GM10248 (cell line): ENCODE measurements at regions not wholly inside any gene's neighbourhood (a gene's known extent, or its start where the extent isn't known, plus 50 kb on each side); places are given as distances from the start of the nearest gene placed in this dataset.

Experiments used
- CTCF ChIA-PET: fragments of 300-600 bp; sonication (Branson Sonifier 250); formaldehyde crosslinking; extraction: SDS; loops from one replicate; lab custom pipeline; 2021; ENCODE audit warnings: antibody characterized with exemption; lab: Yijun Ruan, JAX
- POLR2A ChIA-PET: fragments of 350-650 bp; sonication (Branson Sonifier 250); formaldehyde crosslinking; extraction: SDS; loops from one replicate; lab custom pipeline; 2020; ENCODE audit warnings: antibody characterized with exemption; lab: Yijun Ruan, JAX
- DNase-seq: peaks from one replicate; pipeline ENCODE4 v3.0.0; 2012; ENCODE audit errors: extremely low spot score
- CTCF ChIP-seq: IDR thresholded peaks from 2 replicates; pipeline ENCODE4 v1.5.1; 2012; ENCODE audit warnings: mild to moderate bottlenecking, low read depth; ENCODE audit errors: extremely low read depth, missing control alignments, control extremely low read depth

DNA sequence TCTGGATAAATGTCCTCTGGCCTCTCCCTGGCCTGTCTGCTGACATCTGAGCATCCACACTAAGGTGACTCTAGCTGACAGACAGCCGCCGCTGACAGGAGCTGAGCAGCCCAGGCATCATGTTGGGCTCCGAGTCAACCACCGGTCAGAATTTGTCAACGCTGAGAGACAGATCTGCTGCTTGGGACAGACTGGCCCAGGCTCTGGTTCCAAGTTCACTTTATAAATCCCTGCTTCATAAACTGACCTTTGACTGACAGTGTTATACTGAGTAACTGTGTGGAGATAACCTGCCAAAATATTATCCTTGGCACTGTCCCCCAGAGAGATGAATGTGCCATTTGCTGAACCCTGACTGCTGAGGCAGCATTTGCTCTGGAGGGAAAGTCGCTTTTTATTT is 616.7 kb downstream of the NPHP4 start:
- TF ChIP-seq CTCF, result no peak
- POLR2A ChIA-PET, result no interaction called here
- CTCF ChIA-PET, result no interaction called here
- no peak for DNase-seq

DNA sequence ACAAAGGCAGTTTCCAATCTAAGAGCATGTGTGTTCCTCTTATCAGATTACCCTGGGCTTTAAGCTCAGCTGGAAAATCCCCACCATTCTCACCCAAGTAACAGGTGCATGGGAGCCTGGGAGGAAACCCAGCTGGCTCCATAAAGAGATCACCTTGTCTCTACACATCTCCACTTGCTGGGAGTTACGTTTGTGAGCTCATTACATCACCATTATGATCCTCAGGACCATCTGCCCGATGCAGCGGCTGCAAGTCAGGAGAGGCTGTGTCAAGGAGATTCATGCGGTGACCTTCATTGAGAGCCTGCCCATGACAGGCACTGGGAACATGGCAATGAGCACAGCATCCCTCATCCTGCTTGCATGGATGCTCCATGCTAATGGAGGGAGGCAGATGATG is 618.0 kb downstream of the NPHP4 start:
- no peak for DNase-seq
- no peak for TF ChIP-seq CTCF
- ChIA-PET CTCF (no interaction called here), POLR2A (no interaction called here)

DNA sequence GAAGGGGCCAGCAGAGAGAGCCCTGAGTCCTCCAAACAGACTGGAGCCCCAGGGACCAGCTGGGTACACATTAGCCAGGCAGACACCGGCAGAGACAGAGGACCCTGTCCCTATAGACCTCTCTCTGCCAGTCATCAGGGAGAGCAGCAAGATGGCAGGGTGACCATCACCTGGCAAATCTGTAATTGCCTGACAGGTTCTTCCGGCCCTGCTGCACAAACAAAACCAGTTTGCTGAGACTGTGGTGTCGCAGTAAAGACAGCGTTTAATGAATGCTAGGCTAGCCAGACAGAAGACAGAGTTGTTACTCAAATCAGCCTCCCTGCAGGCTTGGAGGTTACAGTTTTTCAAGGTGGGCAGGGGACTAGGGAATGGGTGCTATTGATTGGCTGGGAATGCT is 618.9 kb downstream of the NPHP4 start:
- no peak for TF ChIP-seq CTCF

GRCh38 chr1:5371270-5371669 is 621.0 kb downstream of the NPHP4 start:
- POLR2A ChIA-PET, result no interaction called here
- DNase-seq, result no peak
- CTCF ChIA-PET, result no interaction called here
- TF ChIP-seq CTCF, result no peak

More for the DNA sequence above, 618.9 kb downstream of the NPHP4 start:
- ChIA-PET POLR2A (no interaction called here), CTCF (no interaction called here)
- DNase-seq, result no peak

GRCh38 chr1:5370311-5370710 is 621.9 kb downstream of the NPHP4 start:
- ChIA-PET POLR2A (no interaction called here), CTCF (no interaction called here)
- no peak for TF ChIP-seq CTCF
- DNase-seq, result no peak

- no peak for DNase-seq
- POLR2A ChIA-PET, result no interaction called here
- no peak for TF ChIP-seq CTCF
- CTCF ChIA-PET, result no interaction called here
Measured at GRCh38 chr1:5369223-5369622, 623.0 kb downstream of the NPHP4 start.

DNA sequence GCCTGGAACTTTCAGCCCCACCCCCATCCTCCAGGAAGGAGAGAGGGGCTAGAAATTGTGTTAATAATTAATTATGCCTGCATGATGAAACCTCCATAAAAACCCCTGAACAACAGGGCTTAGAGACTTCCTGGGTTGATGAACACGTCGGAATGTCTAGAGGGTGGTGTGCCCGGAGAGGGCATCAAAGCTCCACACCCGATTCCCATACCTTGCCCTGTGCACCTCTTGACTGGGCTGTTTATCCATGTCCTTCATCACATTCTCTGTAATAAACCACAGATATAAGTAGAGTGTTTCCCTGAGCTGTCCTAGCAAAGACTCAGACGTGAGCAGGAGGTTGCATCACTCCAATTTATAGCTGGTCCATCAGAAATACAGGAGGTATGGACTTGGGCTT is 624.0 kb downstream of the NPHP4 start:
- no peak for TF ChIP-seq CTCF
- no peak for DNase-seq
- POLR2A ChIA-PET, result no interaction called here
- CTCF ChIA-PET, result interaction anchor here (0.9 kb wide), 1 partner anchor 15 kb away, joined by 3 read pairs; no protein-coding TSS in a partner anchor
